NCI-H69 (cell line): ENCODE measurements at regions not wholly inside any gene's neighbourhood (a gene's known extent, or its start where the extent isn't known, plus 50 kb on each side); places are given as distances from the start of the nearest gene placed in this dataset.

ENCODE experiments used
- DNase-seq: peaks from one replicate; lab custom pipeline; 2025; lab: John Stamatoyannopoulos, UW

DNA sequence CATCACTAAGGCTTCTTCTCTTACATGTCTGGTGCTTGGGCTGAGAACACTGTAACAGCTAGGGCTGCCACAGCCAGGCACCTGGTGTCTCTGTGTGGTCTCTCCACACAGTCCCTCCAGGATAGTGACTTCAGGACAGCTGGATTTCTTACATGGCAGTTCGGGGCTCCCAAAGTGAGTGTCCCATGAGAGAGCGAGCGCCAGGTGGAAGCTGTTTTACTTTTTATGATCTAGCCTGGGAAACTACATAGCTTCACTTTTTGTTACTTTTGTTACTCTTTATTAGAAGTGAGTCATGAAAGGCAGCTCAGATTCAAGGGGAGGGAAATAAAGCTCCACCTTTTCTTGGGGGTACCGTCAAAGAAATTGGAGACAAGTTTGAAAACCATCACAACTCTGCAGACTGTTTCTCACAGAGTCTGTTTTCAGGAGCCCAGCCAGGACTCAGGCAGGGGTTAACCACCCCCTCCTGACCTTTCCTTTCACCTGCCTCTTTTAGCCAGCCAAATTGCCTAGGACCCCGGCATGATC lies 373.0 kb downstream of the MID1IP1 start:
- DNase-seq, result no peak

DNA sequence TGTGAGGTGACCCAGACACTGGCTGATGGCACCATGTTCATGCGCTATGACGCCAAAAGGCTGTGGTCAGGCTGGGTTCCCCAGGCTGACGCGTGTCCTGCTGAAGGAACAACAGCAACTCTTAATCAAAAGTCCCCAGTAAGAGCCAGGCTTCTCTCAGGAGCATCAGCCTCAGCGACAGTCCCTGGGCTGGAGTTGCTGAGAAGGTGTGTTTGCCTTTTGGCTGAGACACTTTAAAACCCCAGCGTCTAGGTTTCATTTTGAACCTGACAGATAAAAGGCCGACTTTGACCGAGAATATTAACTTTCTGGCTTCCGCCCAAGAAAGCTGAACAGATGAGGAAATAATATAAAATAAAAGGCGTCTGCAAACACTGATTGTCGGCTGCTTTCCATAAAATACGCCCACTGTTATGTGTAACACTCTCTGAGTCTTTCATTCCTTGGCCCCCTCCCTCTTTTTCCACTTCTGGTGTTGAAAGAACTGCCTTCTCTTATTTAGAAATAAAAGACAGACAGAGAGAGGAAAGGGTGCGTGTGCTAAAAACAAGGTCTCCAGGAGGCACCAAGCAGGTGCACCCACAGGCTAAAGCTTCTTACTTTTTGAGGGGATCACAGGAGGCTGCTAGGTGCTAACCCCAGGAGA lies 373.6 kb downstream of the MID1IP1 start:
- peak; percentile 87 for DNase-seq

DNA sequence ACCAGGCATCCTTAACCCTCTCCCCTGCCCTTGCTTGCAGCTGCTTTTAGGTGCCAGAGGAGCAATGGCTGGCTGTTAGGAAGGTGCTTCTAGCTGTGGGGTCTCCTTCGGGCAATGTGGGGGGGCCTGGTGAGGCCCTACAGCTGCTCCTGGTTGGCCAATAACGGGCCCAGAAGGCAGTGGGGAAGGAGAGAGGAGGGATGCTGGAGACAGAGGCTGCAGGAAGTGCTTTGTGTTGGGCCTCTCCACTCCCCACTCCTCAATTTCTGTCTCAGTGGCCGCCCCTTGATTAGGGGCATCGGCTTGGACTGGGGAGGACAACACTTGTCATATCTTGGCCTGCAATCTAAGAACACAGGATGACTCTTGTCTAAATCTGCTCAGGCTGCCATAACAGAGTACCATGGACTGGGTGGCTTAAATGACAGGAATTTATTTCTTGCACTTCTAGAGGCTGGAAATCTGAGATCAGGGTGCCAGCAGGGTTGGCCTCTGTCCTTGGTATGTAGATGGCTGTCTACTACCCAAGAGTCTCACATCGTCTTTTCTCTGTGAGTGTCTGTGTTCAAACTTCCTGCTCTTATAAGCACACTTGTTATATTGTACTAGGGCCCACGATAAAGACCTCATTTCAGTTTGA lies 374.3 kb downstream of the MID1IP1 start:
- peak; percentile 34 for DNase-seq

DNA sequence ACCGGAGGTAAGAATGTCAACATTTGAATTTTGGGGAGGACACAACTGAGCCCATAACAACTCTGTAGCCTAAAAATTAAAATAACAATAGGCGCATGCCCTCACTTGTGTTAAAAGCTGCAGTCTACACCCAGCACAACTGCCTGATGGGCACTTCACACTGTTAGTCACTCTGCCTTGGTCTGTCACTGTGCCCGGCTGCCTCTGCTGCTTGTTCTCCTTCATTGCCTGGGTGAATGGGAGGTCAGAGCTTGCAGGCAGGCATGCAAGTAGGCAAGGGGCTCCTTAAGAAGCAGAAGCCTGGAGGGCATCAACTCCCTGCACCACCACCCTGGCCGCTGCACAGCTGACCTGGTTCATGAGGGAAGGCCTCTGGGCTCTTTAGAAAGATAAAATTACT lies 374.8 kb downstream of the MID1IP1 start:
- DNase-seq, result no peak

DNA sequence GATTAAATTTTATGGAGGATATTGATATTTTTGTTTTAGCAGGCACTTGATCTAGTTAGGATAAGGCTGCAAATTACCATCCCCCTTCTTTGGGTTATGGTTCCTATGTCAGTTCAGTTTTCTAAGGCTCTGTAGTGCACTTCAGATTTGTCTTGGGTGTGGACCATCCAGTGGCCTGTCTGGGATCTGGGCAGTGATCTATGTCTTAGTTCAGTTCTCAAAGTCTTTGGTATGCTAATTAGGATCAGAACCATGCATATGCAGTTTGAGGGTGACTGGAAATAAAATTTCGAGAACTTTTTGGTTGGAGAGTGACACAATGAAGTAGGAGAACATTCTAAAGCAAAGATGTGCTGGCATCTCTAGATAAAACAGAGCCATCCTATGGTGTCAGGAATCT lies 388.2 kb downstream of the MID1IP1 start:
- no peak for DNase-seq

DNA sequence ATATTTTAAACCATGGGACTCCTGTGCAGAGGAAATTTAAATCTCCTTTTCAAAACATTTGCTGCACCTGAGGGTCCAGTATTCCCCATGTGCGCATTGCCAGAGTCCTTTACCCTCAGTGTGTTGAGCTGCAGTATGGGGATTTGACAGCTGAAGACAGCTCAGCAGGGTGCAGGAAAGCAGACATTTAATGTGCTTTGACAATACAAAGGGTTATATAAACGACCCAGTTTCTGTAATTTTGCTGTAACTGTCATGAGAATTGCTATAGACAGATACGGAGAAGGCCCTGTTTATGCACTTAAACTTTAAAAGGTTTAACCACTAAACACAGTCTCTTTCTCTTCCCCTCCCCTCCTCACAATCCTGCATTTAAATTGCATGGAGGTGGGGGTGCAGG lies 393.4 kb downstream of the MID1IP1 start:
- DNase-seq, result peak; percentile 26

DNA sequence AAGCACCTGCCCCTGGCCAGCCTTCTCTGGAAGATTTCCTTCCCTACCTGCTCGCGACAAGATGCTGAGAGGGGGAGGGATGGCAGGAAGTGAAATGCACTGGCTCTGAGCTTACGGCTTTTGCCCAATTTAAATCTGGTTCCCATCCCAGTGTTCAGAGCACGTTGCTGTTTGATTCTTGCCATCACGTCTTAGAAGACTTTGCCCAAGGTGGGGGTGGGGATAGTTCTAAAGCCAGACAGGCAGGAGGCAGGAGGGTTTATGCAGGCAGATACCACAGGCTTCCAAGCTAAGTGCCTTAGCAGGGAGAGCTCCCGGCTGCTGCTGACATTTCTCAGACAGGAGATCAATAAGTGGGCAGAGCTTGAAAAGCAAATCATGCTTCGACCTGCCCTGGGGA lies 393.9 kb downstream of the MID1IP1 start:
- peak; percentile 63 for DNase-seq

DNA sequence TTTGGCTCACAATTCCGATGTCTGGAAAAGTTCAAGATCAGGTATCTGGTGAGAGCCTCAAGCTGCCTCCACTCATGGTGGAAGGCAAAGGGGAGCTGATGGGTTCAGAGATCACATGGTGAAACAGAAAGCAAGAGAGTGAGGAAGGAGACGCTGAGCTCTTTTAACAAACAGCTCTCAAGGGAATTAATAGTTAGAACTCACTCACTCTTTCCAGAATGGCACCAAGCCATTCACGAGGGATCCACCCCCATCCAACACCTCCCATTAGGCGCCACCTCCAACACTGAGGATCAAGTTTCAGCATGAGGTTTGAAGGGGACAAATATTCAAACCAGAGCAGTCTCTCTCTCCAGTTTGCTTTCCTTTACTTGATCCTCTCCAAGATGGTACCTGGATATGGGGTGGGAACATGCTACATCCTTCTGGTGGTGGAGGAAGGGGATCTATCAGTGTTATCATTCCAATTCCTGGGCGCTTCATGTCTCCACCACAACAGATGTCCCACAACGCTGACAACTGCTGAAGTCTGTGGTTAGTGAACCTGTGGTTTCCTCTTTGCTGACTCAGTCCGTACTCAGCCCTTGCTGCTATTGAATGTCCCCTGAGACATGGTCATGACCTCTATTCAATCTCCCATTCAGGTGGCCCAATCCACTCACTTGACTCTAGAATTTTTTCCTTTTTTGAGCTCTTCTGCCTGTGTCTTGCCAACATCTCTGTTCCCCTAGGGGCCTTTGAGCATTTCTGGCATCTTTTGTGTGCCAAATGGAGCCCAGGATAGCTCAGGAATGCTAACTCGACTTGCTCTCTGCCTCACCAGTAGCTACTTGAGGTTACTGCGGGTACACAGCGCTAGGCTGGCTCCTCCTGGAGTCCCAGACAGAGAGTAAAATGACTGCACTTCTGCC lies 395.2 kb downstream of the MID1IP1 start:
- peak; percentile 84 for DNase-seq

DNA sequence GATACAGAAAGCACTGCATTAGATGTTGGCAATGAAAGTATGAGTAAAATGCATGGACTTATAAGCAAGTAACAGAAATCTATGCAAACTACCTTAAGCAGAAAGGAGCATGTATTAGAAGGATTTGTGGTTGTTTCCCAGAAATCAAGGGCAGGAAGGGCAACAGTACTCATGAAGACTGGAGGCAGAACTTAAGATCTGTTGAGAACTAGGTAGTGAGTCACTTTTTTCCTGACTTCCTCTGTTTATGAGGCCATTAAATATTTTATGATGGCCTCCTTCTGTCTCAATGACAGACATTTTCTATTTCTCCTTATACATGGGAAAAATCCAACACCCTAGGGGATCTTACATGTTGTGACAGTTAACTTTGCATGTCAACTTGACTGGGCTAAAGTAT lies 398.2 kb downstream of the MID1IP1 start:
- DNase-seq, result no peak

DNA sequence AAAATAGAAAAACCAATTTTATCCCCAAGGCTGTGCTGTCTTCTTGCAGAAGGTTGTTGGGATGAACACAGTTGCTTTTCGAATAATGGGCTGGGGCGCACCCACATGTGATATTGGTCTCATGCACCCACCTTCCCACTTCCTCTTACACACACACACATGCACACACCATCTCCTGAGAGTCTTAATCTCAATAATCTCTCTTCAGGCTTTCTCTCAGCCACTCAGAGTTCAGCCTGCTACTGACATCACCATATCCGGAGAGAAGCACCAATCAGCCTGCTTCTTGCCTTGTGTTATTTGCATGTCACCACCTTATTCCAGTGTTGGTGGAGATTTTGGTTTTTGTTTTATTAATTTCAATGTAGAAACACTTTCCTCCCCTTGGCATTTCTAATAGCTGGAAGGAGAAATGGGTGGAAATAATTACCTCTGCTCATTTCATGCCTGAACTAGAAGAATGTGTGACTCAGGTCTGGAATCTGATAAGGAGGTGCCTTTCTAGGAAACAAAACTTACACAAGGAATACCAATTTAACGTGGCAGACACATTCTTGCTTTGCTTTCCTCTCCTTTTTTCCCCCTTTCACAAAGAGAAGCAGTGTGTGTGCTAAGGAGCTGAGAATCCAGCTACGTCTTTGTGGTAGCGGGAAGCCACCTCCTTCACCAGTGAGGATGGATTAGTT lies 400.2 kb downstream of the MID1IP1 start:
- DNase-seq, result no peak

DNA sequence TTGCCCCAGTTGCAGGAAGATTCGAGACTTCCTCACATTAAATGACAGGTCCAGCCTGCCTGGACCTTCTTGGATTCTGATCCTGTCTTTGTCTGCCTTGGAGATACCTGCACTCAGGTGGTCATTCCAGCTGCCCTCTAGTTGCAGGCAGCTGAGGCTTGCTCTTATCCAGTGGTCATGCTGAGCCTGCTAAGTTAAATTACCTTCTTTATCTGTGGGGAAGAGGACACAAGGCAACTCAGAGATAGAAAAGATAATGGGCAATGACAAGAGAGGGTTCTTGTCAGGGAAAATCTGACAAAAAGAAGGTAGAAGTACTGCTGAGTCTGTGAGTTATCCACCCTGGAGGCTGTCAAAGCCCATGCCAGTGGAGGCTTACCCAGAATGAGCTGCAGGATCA lies 401.4 kb downstream of the MID1IP1 start:
- no peak for DNase-seq

DNA sequence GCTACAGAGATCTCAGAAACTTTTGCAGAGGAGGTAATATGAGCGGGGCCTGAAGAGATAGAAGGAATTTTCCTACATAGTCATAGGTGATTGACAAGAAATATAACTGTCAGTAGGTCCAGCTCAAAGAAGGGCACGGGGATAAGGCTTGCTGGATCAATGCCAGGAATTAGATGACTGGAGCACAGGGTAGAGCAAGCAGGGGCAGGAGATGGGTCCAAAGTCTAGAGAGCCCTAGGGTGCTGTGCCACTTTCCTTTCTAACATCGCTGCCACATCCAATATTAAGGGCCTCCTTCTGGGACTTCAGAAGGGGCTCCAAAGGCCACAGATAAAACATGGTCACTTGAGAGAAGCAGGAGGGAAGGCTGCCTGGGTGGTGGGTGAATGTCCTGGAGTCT lies 402.2 kb downstream of the MID1IP1 start:
- DNase-seq, result no peak

DNA sequence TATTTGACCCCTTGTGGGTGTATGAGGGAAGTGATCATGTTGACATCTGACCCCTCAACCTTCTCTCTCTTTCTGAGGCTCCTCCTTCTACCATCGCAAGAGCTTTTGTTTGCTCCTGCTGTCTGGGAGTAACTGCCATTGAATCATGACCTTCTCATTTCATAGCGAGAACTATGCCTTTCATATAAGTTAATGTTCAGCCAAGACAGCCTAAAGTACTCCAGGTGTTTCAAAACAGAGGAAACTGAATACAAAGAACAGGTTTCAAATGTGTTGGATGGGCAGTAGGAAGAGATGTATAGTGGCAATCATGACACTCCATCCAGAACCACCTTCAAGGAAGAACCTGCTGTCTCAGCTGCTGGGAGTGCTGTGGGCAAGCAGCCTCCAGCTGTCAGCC lies 403.1 kb downstream of the MID1IP1 start:
- DNase-seq, result no peak

DNA sequence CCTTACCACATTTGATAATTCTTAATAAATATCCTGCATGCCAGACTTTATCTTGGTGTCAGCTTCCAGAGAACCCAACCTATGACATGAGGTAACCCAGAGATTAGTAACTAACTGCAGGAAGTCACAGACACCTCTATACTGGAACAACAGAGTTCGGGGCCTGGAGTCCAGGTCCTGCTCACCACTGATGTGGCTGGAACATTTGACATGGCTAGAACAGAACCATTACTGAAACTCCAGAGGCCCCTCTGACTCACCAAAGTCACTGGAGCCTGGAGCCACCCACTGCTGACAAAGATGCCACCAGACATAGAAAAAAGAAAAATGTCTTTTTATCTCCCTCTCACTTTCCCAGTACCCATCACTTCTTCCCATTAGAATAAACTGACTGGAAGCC lies 403.7 kb downstream of the MID1IP1 start:
- DNase-seq, result no peak

DNA sequence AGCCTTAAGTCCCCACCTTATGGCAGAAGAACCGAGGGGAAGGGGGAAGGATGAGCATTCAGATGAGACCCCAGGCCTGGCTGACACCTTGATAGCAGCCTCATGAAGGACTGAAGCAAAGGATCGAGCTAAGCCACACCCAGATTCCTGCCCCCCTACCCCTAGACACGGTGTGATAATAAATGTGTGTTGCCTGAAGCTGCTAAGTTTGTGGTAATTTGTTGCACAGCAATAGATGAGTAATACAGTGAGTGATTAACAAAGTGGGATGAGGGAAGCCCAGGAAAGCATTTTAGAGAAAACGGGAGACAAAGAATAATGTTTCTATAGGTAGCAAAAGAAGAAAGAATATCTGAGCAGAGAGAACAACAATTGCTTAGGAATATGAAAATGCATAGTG lies 404.2 kb downstream of the MID1IP1 start:
- DNase-seq, result no peak

DNA sequence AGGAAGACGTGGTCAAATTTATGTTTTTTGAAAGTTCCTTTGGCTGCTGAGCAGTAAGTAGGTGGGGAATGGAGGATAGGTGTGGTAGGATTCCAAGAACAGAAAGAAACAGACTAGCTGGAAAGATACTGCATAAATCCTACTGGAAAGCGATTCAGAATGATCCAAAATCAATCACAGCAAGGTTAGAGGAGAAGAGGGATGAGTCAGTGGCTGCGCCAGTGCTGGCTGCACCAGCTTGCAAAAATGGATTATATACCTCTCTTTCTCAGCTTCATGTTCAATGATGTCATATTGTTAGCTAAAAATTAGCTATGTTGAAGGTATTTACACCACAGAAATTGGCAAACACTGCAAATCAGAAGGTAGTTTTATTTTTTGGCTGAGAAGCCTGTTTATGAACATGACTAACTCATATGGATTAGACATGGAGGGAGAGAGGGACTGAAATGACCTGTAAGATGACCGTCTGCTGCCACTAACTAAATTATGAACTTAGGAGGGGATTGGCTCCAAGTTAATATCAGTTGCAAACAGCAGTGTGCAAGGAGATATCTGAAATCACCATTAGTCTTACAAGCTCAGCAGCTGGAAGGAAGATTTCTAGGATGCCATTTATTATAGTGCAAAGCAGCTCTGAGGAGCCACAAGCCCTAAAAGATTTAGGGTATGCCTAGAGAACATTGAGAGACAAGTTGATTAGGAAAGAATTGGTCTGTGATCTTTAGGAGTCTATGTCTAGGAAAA lies 405.3 kb downstream of the MID1IP1 start:
- no peak for DNase-seq

DNA sequence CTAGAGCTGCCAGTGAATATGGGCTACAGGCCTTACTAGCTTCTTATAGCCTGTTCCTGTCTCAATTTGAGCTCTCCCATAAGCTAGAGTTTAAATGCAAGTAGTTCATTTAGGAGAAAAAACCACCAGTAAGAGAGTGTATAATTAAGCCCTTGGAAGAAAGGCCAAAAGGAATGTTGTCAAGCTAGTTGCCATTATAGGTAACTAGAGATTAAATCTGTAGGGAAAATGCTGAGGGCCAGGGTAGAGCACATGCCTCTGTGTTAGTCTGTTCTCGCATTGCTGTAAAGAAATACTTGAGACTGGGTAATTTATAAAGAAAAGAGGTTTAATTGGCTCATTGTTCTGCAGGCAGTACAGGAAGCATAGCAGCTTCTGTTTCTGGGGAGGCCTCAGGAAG lies 410.2 kb downstream of the MID1IP1 start:
- no peak for DNase-seq

DNA sequence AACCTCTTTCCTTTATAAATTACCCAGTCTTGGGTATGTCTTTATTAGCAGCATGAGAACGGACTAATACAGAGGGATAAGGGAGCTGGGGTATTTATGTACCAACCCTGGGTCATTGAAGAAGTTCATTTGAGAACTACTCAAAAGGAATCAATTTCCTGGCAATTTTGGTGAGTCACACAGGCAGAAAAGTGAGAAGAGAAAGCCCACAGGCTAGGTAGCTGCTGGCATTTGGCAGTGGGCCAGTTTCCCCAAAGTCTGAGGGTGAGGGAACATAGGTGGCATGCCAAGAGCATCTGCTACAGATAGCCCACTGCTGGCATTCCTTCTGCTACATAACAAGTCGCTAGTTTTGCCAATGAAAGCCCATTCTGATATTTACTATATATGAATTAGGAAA lies 411.2 kb downstream of the MID1IP1 start:
- DNase-seq, result peak; percentile 83

DNA sequence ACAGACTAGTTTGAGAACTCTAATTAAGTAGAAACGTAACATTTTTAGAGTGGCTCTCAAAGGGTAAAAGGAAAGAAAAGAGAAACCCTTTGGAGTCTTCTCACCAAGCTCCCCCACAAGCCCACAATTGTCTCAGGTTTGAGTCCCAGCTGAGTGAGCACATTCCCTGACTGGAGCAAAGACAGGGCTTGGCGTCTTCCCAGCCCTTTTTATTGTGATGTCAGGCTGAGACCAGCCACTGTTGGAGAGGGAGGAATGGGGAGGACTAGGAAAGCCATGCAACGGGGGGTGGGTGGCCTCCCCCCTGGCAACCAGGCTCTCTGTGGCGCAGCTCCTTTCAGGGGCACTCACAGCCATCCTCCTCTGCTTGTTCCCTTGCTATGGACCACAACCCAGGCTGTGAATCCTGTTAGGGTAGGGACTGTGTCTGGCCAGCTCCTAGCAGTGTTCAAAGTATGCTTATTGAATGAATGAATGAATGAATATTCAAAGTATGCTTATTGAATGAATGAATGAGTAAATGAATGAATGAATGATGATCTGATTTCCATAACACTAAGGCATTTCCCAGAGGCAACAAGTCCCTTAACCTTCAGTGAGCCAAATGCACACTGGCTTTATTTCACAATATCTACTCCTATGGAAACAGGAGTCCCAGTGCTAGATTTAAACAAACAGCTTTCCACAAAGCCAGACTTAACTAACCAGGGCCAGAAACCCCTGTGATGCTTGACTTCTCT lies 413.3 kb downstream of the MID1IP1 start:
- no peak for DNase-seq

DNA sequence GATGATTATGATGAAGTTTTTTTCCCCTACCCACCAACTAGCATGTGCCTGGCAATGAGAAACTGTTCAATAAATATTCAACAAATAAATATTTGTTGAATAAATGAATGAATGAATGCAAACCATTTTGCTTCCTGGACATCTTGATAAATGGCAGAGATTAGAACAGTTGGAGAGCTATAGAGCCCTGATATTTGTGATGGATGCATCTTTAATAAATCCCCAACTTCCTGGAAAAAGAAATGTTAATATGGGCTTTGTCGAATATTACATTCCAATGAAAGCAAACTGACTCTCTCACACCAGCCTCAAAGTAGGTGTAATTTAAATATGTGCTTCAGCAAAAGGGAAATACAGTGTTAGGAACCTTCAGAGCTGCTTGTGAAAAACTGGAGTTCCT lies 419.7 kb downstream of the MID1IP1 start:
- DNase-seq, result no peak
